T-helper 1 cell (primary cell): ENCODE measurements at regions not wholly inside any gene's neighbourhood (a gene's known extent, or its start where the extent isn't known, plus 50 kb on each side); places are given as distances from the start of the nearest gene placed in this dataset.

ENCODE experiments used
- DNase-seq, 5 donors: peaks; one replicate each; pipeline ENCODE4 v3.0.0-alpha.2; 2012 to 2020

GRCh38 chr12:28884904-28885679, 264.0 kb upstream of the FAR2 start:
- no peak for DNase-seq

DNA sequence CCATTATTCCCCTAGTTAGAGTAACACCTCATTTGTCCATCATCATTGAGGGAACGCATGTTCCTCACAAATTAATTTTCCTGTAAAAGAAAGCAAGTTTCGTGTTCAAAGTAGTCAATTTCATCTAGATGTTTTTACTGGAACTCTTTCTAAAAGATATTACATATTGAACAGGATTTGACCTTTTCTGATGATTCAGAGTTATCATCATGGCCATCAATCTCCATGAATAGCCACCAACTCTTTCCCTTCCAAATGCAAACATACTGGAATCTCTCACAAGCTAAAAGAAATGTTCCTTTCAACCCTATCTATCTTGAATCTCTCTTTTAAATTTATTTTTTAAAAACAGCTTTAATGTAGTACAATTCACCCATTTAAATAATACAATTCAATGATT, 263.1 kb upstream of the FAR2 start:
- no peak for DNase-seq

- no peak for DNase-seq
These were observed 261.6 kb upstream of the FAR2 start for GRCh38 chr12:28887461-28887990.

DNA sequence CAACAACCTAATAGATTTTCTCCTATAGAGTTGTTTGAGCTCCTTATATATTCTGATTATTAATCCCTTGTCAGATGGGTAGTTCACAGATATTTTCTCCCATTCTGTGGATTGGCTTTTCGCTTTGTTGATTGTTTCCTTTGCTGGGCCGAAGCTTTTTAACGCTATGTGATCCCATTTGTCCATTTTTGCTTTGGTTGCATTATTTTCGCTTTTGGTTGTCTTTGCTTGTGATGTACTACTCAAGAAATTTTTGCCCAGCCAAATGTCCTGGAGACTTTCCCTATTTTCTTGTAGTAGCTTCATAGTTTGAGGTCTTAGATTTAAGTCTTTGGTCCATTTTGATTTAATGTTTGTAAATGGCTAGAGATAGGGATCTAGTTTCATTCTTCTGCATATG, 258.4 kb upstream of the FAR2 start:
- no peak for DNase-seq

DNA sequence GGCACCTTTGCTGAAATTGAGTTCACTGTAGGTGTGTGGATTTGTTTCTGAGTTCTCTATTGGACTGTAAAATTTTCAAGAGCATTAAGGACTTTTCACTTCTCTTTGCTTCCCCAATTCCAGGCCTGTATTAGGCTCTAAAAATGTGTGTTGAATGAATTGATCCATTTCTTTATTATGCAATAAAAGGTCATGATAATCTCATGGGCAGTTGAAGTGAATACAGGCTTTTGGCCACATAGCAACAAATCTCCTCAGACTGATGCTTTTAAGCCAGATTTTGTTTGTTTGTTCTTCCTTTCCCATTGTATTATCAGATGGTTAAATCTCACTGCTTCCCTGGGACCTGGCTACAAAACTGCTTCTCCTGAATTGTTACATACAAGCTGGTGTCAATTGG, 258.0 kb upstream of the FAR2 start:
- DNase-seq, result no peak

DNA sequence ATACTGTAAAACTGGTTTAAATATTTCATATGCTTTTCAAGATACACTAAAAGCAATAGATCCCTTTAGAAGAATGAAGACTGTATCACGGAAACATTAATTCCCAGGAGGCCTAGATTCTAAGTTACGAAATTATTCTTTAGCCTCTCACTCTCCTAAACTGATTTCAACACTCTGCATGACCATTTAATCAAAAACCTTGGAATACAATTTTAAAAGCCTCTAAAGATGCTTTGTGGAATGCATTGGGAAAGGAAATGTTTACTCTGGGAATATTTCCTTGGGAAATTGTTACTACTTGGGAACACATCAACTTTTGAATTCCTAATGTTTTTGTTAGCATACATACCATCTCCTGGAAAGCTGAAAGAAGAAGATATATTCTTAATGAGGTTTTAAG, 255.7 kb upstream of the FAR2 start:
- DNase-seq, result no peak

DNA sequence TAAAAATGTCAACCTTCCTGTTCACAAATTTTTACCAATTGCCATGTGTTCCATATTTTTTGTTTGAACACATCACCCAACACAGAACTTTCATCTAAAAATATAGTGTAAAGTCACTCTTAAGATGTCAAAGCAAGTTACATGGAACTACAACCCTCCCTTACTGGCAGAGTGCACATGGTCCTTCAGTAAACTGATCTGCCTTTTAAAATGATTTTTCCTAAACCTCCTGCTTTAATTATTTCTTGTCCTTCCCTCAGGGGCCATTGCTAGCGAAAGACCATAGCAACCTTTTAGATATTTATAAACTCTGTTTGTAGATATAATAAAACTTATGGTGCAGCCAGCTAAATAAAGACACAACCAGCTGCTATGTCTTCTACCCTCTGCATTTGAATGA, 255.2 kb upstream of the FAR2 start:
- DNase-seq, result no peak

GRCh38 chr12:28896421-28896820, 252.7 kb upstream of the FAR2 start:
- DNase-seq, result no peak

DNA sequence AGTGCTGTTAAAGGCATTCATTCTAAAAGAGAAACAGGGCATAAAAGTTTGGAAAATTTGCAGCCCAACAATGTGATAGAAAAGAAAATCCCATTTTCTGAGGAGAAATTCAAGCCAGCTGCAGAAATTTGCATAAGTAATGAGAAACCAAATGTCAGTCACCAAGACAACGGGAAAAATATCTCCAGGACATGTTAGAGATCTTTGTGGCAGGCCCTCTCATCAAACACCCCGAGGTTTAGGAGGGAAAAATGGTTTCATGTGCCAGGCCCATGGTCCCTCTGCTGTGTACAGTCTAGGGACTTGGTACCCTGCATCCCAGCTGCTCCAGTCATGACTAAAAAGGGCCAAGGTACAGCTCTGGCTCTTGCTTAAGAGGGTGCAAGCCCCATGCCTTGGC, 251.0 kb upstream of the FAR2 start:
- no peak for DNase-seq

DNA sequence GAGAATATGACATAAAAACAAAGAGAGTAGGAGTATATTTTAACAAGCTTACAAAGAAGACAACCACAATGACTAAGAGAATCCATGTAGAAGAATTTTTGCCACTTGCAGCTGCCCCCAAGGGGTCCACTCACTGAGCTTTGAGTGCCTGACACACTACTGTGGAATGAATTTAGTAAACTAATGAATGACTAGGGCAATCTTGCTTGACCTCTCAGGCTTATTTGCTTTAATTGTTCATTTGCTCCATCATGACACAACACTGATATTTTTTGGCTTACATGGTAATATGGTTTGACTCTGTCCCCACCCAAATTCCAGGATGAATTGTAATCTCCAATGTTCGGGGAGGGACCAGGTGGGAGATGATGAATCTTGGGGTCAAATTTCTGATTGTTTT, 249.1 kb upstream of the FAR2 start:
- no peak for DNase-seq

GRCh38 chr12:28905220-28905955, 243.7 kb upstream of the FAR2 start:
- no peak for DNase-seq

DNA sequence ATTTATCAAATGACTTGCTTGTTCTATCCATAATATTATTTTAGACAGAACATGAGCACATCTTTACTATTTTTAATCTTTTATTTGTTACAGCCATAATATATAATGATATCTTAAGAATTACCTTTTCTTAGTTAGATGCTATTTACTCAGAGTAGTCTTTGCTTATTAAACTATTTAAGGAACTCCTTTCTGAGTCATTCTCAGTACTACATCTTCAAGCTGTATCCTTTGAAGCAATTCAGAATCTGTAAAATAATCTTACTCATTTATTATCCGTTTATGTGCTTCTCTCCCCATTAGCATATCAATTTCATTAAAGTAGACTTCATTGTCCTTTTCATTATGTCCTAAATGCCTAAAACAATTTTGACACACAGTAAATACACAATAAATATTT, 240.4 kb upstream of the FAR2 start:
- DNase-seq, result no peak

GRCh38 chr12:28909291-28909690, 239.8 kb upstream of the FAR2 start:
- no peak for DNase-seq

DNA sequence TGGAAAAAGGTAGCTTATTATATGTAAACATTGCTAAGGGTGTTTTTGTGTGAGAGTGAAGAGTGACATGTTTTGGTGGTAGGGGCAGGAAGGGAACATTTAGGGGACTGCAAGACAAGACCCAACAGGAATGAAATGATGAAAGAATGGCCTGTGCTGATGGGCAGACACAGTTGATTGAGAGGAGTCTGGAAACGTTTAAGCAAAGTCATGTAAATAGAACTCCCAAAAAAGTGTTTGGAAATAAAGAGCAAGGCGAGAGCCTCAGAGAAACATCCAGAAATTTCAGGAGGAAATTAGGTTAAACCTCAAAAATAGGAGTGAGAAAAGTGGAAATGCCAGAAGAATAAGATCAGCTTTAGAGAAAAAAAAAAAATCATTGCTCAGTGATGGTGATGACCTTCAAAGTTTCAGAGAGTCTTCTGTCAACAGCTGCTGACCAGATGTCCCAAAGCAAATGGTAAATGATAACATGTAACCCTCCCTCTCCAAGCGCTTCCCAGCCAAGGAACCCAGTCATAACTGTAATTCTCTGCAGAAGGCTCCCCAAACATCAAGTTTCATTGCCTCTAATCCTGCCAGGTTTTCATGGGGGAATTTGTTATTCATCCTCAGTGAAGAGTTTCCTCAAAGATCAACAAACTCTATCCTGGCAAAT, 223.2 kb upstream of the FAR2 start:
- DNase-seq, result no peak

- DNase-seq, result no peak
These were observed 218.4 kb upstream of the FAR2 start for GRCh38 chr12:28930704-28931103.

DNA sequence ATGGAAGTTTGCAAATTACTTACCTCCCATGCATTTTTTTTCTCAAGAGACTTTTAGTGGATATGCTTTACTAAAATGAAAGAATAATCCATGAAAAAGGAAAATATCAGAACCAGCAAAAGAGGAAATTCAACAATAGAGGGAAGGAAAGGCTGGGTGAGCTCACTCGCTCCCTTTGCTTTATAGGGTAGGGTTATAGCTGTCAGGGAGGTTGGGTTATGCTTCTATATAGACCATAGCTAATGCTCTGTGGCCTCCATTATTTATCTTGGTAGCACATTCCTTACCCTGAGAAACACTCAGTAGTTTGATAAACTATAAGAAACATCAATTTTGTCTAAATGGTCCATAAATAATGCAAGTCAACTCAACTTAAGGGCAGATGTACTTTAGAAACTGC, 215.9 kb upstream of the FAR2 start:
- no peak for DNase-seq

DNA sequence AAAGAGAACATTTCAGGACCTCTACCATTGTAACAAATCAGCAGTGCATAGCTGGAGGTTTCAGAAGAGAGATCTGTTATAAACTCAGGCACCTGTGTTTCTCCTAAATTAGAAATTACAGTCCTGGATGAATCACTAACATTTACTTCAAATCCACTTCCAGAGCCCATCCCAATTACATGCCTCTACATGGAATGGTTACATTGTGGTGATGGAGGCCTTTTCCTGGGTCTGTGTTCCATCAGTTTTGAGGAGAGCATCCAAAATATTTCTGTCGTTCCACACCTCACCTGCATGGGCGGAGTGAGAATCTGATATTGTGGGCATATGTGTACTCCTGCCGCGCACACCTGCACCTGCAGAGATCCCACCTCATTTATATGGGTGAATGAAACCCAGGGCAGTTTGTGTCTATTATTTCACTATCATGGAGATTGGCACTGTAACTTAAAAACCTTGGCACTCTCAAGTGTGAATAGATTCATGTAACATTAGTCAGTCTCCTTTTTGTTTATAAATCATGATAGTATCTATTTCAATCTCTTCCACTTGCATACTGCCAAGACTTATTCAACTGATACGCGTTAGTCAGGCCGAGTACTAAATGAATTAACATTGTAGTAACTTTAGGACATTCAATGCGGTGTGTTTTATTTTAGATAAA, 215.1 kb upstream of the FAR2 start:
- DNase-seq, result no peak

- DNase-seq, result no peak
These were observed 212.9 kb upstream of the FAR2 start for GRCh38 chr12:28936221-28936620.

- no peak for DNase-seq
These were observed 212.4 kb upstream of the FAR2 start for GRCh38 chr12:28936711-28937110.

DNA sequence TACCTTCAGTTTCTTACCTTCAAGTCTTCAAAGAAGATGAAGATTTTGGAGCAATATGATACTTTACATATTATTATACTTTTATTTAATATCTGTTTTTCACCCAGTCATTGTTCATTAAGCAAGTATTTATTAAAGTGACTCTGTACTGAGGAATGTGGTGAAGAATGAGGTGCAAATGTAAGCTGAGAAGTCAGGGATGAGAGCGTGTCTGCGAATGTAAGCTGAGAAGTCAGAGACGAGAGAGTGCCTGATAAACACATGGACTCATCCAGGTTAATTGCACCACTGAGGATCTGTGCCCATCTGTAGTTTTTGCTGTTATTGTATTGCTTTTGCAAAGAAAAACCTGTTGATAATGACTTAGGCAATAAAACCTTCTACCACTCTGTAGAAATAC, 211.9 kb upstream of the FAR2 start:
- DNase-seq, result no peak

GRCh38 chr12:28938056-28938455, 211.0 kb upstream of the FAR2 start:
- no peak for DNase-seq

DNA sequence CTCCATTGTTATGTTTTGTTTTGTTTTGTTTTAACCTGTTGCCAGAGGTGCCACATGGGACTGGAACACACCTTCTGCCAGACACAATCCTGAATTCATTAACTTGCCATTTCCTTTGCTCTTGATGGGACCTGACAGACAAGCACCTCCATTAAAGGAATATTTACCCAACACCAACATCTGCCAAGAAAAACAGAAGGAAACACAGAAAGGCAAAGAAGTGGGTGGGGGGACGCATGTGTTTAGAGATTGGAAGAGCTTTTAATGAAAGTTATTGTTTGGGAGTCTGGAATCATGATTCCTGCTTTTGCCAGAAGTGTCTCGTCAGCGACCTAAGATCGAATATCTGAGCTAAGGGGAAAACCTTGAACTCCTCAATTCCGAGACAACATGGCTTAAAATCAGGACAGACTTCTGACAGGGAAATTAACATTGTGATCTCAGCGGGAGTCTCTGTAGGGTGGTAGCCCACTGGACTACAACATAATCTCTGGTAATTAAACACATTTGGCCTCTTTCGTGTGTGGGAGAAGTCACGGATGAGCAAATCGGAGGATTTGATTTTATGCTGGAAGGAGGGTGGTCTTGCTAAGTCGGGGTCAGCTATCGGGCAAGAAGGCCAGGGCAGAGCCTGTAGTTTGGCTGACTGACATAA, 210.4 kb upstream of the FAR2 start:
- DNase-seq, result no peak

GRCh38 chr12:28939427-28939826, 209.7 kb upstream of the FAR2 start:
- DNase-seq, result no peak
